GM19372 (cell line): ENCODE measurements at regions not wholly inside any gene's neighbourhood (a gene's known extent, or its start where the extent isn't known, plus 50 kb on each side); places are given as distances from the start of the nearest gene placed in this dataset.

Experiments
- ATAC-seq: cut with Tn5 transposase; IDR thresholded peaks from one replicate; pipeline ENCODE4 v1.9.1; 2021; ENCODE audit warnings: mild to moderate bottlenecking, low read depth, moderate library complexity; ENCODE audit not compliant: unreplicated experiment

GRCh38 chr5:56499491-56499890 lies 266.4 kb upstream of the ANKRD55 start:
- no peak for ATAC-seq

GRCh38 chr5:56498759-56499395 lies 265.7 kb upstream of the ANKRD55 start:
- ATAC-seq: no peak

GRCh38 chr5:56496581-56497063 lies 263.5 kb upstream of the ANKRD55 start:
- ATAC-seq: no peak

GRCh38 chr5:56494300-56494731 lies 261.2 kb upstream of the ANKRD55 start:
- no peak for ATAC-seq

GRCh38 chr5:56493766-56494165 lies 260.6 kb upstream of the ANKRD55 start:
- no peak for ATAC-seq

DNA sequence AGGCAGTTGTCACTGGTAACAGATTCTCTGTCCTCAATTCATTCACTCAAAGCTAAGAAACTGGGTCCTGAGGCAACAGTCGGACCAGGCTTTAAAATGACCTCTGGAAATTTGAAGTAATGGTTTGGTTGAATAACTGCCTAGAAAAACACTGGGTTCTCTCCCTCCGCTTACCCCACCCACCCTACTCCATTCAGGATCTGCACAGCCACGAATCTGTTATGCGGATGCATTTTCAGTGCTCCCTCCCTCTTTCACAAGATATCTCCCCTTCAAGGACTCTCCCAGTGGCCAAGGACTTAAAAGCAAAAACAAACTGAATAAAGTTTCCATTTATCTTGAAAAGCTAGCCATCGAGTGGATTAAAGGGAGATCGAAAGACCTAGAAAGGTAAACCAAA lies 260.2 kb upstream of the ANKRD55 start:
- ATAC-seq: no peak

- ATAC-seq: no peak
These were observed 259.7 kb upstream of the ANKRD55 start for GRCh38 chr5:56492812-56493211.

GRCh38 chr5:56490971-56491468 lies 257.9 kb upstream of the ANKRD55 start:
- ATAC-seq: no peak

GRCh38 chr5:56489272-56489671 lies 256.1 kb upstream of the ANKRD55 start:
- no peak for ATAC-seq

DNA sequence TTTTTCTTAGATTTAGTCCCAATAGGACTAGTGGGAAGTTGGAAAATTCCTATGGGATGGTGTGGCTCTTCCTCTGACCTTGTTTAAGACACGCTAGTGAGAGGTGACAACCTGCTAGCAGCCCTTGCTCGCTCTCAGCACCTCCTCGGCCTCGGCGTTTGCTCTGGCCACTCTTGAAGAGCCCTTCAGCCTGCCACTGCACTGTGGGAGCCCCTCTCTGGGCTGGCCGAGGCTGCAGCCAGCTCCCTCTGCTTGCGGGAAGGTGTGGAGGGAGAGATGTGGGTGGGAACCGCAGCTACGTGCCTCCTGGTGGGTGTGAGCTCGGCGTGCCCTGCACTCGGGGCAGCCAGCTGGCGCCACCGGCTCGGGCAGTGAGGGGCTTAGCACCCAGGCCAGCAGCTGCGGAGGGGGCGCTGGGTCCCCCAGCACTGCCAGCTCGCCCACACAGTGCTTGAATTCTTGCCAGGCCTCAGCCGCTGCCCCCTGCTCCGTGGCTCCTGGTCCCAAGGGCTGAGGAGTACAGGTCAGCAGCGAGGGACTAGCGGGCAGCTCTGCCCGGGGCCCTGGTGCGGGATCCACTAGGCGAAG lies 254.5 kb upstream of the ANKRD55 start:
- ATAC-seq: no peak

DNA sequence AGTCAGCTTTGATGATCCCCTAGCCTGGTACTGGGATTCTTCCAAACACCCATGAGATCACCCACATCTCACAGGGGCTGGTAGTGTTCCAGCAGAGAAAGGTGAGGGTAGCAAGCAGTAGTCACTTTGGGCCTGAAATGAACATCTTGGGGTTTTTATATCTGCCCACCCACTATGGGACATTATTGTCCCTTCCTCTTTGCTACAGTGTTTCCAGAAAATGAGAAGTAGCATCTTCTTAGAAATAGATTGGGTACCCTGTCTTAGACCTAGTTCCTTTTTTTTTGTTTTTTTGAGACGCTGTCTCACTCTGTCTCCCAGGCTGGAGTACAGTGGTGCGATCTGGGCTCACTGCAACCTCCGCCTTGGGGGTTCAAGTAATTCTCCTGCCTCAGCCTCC lies 249.2 kb upstream of the ANKRD55 start:
- ATAC-seq: no peak

- ATAC-seq: no peak
These were observed 248.6 kb upstream of the ANKRD55 start for GRCh38 chr5:56481428-56482357.

- ATAC-seq: no peak
These were observed 247.7 kb upstream of the ANKRD55 start for GRCh38 chr5:56480705-56481427.

GRCh38 chr5:56480078-56480704 lies 247.1 kb upstream of the ANKRD55 start:
- no peak for ATAC-seq

GRCh38 chr5:56479696-56480077 lies 246.6 kb upstream of the ANKRD55 start:
- no peak for ATAC-seq

- no peak for ATAC-seq
These were observed 246.0 kb upstream of the ANKRD55 start for GRCh38 chr5:56479126-56479525.

DNA sequence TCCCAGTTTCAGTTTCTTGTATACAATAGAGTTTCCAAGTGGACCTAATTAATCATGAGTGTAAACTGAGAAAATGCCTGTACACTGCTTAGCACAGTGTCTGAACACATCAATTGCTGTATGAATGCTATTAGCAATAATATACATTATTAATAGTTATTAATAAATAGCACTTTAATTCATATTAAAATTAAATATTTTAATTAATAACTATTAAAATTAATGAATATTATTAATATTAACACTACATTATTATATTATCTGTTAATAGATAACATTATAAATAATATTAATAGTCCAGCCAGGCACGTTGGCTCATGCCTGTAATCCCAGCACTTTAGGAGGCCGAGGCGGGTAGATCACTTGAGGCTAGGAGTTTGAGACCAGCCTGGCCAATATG lies 244.9 kb upstream of the ANKRD55 start:
- no peak for ATAC-seq

GRCh38 chr5:56476487-56476856 lies 243.3 kb upstream of the ANKRD55 start:
- no peak for ATAC-seq

DNA sequence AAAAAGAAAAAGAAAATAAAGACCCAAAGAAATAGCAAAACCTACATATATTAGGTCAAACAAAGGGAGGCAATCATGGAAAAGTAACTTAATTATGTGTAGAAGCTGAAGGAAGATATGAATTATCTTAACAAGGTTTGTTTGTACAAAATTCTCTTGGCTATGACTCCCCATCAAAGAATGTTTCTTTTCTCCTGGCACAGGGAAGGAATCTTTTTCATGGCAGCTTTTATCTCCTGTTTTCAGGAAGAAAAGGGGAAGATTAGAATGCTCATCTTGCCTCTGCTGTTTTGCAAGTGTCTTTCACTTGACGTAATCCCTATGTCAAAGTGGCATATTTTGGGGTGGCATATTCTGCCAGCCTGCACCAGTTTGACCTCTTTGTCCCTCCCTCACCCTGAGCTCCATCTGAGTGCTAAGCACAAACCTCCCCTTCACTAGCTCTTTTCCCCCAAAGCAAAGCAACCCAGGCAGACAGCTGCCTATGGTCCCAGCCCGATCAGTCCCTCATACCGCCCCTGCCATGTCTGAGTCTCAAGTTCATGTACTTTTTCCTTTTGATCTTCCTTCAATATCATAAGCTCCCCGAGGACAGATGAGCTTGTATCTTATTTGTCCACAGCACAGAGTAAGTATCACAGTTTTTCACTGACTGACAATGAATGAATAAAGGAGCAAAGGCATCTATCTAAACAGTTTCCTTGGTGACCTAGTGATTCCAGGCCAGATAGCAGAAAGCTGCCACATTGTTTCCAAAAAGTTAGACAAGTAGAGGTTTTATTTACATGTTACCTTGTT lies 242.8 kb upstream of the ANKRD55 start:
- ATAC-seq: no peak
